GM19467 (cell line): ENCODE measurements at regions not wholly inside any gene's neighbourhood (a gene's known extent, or its start where the extent isn't known, plus 50 kb on each side); places are given as distances from the start of the nearest gene placed in this dataset.

Source experiments
- ATAC-seq: cut with Tn5 transposase; IDR thresholded peaks from one replicate; pipeline ENCODE4 v1.9.1; 2021; ENCODE audit warnings: mild to moderate bottlenecking, moderate library complexity; ENCODE audit not compliant: unreplicated experiment

GRCh38 chr1:224564454-224565084 is 51.5 kb upstream of the CNIH3 start:
- ATAC-seq = no peak

GRCh38 chr1:224565186-224565585 is 50.9 kb upstream of the CNIH3 start:
- no peak for ATAC-seq

DNA sequence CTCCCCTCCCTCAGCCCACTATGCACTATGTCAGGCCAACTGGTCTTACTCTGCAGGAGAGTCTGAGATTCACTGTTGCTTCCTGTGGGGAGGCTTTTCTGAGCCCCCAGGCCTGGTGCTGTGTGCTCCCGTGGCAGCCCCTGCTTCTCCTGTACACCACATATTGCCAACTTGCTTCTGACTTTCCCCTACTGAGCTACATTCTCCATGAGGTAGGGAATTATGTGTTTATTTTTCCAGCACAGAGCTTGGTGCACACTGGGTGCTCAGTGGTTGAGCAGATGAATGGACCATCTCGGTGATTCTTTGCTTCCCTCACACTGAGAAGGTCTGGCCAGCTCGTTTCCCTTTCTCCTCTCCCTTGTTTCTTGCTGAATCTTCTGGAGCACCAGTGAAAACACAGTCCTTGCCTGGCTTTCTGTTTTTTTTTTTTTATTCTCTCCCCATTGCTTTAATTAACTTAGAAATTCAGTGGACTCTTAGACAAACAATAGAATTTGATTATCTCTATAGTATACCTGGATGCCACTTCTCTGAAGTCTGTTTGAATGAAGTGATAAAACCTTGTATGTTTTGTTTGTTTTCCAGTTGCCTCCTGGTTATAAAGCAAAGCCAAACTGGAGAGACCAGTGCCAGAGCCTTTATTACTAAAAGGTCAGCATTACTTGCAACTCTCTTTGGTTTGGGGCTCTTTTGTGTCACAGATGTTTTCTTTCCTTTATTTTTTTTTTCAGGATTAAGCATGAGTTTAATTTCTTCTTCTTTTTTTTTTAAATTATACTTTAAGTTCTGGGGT is 50.3 kb upstream of the CNIH3 start:
- ATAC-seq = no peak
